Vagina (tissue), 2 donors: ENCODE measurements at regions not wholly inside any gene's neighbourhood (a gene's known extent, or its start where the extent isn't known, plus 50 kb on each side); places are given as distances from the start of the nearest gene placed in this dataset.

Source experiments
- CTCF ChIP-seq, 3 experiments: fragments of 450-650 bp in 2 of 3; fragments of 200-600 bp in 1 of 3; sonication (generic) in 1 of 3; IDR thresholded peaks; one replicate each; pipeline ENCODE4 v1.5.1; 2017 to 2019; ENCODE audit warnings: antibody characterized with exemption in 3 of 3, mild to moderate bottlenecking in 2 of 3, moderate library complexity in 2 of 3
- POLR2A ChIP-seq, 2 donors: fragments of 450-650 bp; IDR thresholded peaks; one replicate each; pipeline ENCODE4 v1.6.1; 2017; ENCODE audit warnings: antibody characterized with exemption in 2 of 2, mild to moderate bottlenecking in 2 of 2, moderate library complexity in 2 of 2

DNA sequence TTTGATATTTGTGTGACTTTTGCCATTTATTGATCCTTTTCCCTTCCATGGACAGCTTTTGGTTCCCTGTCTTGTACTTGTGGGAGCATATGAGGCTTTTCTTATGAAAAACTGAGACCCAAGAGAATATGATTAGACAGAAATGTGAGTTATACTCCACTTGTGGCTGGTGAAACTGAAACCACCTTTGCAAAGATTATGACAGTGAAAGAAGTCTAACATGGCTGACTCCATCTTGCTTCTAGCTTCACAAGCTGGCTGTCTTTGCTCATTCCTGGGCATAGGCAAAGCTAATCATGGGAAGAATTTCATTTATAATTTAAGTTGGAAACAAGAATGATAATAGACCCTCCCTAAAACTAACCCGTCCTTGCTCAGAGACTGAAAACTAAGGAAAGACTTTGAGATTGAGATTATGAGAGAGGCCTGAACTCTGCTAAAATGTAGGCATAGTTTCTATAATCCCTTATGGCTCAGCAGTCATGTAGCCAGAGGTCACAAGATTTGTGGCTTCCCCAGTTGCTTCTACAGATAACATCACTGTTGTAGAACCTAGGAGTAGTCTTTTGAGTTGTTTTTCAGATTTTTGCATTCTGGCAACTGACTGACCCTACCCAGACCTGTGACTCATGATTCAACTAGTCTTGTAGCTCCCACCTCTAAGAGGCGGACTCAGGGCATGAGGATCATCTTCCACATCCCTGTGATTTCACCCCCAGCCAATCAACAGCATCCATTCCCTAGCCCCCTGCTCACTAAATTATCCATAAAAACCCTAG is 50.9 kb upstream of the CD2AP start:
- TF ChIP-seq POLR2A (IDR thresholded peaks at IDR 0.05) (no peak), CTCF (IDR thresholded peaks at IDR 0.05) (no peak)
